GM12892 (cell line): ENCODE measurements at regions not wholly inside any gene's neighbourhood (a gene's known extent, or its start where the extent isn't known, plus 50 kb on each side); places are given as distances from the start of the nearest gene placed in this dataset.

Experiments
- POLR2A ChIP-seq: IDR thresholded peaks from 2 replicates; pipeline ENCODE4 v1.6.1; 2011; ENCODE audit warnings: low read depth, low read length, control low read depth
- POLR2AphosphoS5 ChIP-seq: IDR thresholded peaks from 2 replicates; pipeline ENCODE4 v1.6.1; 2011; ENCODE audit warnings: low read depth, low read length, control low read depth
- TAF1 ChIP-seq: IDR thresholded peaks from 2 replicates; pipeline ENCODE4 v1.6.1; 2011; ENCODE audit warnings: low read depth, mild to moderate bottlenecking, control low read depth, low read length, borderline replicate concordance

- no peak for TF ChIP-seq POLR2AphosphoS5
- no peak for TF ChIP-seq POLR2A
- TF ChIP-seq TAF1: no peak
Observed at GRCh38 chr5:34570143-34570542, 86.0 kb upstream of the RAI14 start.
